LNCaP clone FGC (cell line): ENCODE measurements at regions not wholly inside any gene's neighbourhood (a gene's known extent, or its start where the extent isn't known, plus 50 kb on each side); places are given as distances from the start of the nearest gene placed in this dataset.

Experiments
- DNase-seq: peaks from one replicate; pipeline ENCODE4 v3.0.0-alpha.2; 2011; ENCODE audit warnings: low read depth
- H3K4me3 ChIP-seq: 2 replicates; pipeline ENCODE4 v1.5.1; 2011; ENCODE audit warnings: mild to moderate bottlenecking, low read depth, low read length, control low read depth
- TF ChIP-seq, protein P1 (sequence below): IDR thresholded peaks from 2 replicates; pipeline ENCODE4 v1.5.1; 2012; ENCODE audit warnings: mild to moderate bottlenecking; ENCODE audit not compliant: control insufficient read depth, insufficient read depth; ENCODE audit errors: extremely low read depth

DNA sequence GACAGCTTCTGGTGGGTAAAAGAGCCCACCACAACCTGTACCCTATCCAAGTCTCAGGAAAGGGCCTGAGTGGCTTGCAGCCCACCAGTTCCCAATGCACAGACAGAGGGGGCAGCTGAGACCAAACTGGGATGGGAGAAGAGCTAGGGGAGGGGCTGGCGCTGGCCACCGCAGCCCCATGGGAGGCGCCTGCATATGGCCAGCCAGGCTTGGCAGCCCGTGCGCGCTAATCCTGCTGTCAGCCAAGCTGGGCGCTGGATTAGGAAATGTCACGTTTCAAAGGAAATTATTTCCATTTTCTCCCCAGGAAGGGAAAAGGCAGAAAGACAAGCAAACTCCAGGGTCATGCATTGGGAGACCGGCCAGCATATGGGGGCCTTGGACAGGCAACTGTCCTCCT is 236.8 kb downstream of the BUD13 start:
- TF ChIP-seq, protein P1, sequence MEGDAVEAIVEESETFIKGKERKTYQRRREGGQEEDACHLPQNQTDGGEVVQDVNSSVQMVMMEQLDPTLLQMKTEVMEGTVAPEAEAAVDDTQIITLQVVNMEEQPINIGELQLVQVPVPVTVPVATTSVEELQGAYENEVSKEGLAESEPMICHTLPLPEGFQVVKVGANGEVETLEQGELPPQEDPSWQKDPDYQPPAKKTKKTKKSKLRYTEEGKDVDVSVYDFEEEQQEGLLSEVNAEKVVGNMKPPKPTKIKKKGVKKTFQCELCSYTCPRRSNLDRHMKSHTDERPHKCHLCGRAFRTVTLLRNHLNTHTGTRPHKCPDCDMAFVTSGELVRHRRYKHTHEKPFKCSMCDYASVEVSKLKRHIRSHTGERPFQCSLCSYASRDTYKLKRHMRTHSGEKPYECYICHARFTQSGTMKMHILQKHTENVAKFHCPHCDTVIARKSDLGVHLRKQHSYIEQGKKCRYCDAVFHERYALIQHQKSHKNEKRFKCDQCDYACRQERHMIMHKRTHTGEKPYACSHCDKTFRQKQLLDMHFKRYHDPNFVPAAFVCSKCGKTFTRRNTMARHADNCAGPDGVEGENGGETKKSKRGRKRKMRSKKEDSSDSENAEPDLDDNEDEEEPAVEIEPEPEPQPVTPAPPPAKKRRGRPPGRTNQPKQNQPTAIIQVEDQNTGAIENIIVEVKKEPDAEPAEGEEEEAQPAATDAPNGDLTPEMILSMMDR, result no peak
- H3K4me3 ChIP-seq, result no peak overlapping the region
- no peak for DNase-seq

DNA sequence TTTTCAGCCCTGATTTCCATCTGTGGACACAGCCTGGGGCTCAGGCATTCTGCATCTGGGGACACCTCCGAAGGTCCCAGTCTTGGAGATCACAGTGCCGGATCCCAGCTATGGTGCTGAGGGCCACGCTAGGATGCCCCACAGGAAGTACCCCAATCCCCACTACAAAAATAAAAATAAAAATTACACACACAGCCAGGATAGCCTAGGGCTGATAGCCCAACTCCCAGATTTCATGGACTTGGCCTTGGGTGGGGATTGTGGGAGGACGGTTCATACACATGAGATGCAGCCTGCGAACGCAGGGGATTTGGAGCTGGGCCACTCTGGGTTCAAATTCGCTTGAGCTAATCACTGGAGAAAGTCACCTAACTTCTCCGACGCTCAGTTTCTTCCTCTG is 237.7 kb downstream of the BUD13 start:
- DNase-seq, result no peak
- H3K4me3 ChIP-seq, result no peak overlapping the region
- TF ChIP-seq, protein P1, result no peak

DNA sequence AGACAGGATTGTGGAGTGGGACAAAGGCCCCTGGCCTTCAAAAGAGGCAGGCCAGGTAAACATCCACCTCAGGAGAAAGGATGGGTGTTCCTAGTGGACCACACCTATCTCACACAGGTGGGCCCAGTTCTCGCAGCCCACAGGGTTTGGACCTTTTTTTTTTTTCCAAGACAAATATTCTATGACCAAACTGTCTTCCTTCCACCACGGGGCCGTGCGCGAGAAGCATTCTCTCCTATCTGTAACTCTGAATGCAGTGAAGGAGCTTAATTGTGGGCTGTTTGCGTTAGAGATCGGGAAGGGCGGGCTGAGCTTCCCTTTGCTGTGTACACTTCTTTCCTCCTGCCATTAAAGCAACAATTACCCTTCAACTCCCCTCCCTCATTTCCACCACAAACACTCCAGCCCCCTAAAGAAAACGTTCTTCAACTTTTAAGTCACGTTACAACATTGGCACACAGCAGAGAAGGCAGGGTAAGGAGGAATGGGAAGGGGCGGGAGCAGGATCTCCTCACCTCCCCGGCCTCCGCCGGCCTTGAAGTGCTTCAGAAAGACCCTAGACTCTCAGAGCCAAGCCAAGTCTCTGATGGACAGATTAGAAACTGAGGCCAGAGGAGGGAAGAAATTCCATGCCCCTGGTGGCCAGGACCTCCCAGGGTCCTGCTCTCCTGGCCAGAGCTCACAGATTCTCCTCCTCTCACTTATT is 238.4 kb downstream of the BUD13 start:
- DNase-seq, result no peak
- no peak overlapping the region for H3K4me3 ChIP-seq
- TF ChIP-seq, protein P1, result no peak

DNA sequence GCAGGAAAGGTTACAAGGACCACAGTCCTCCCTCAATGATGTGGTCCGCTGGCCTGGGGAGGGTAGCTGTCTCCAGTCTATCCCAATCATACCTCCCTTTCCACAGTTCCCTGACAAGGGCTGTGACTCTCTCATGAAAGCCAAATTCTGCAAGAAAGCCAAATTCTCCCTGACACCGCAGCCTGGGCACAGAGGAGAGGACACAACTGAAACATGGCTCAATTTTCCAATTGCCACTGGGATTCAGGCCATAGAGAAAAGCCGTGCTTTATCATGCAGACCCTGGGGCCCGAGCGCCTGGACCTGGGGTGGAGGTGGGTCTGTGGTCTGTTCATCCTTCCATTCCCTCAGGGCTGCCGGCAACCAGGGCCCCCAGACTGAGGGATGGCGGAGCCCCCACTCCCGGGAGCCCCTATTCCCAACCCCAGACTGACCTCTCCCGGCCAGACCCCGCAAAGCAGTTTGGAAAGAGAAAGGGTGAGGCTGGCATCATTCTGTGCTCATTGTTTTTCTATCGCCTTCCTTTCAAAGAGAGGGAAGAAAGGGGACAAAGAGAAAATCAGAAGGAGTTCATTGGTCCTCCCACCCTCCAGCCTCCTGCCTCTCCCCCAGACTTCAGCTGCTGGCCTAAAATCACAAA is 239.5 kb downstream of the BUD13 start:
- TF ChIP-seq, protein P1, result 0 out of 2 replicates have a peak, but pooled peaks have one; percentile 3
- no peak for DNase-seq
- no peak overlapping the region for H3K4me3 ChIP-seq

DNA sequence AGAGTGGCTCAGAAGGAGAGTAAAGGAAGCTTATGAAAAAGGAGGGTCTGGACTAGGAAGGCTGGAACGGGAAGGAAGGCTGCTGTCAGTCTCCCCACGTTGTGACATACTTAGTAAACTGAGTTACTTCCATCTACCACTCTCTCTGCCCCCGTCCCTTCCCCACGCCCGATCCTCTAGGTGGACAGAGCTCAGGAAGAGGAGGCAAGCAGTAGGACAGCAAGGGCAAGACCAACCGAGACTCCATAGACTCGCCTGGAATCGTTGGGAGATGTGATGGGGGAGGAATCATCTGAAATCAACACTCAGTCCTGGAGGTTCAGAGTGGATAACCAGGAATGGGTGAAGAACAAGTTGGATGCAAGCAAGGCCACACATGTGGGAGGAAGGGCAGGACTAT is 240.7 kb downstream of the BUD13 start:
- DNase-seq, result no peak
- no peak overlapping the region for H3K4me3 ChIP-seq
- TF ChIP-seq, protein P1, result no peak

DNA sequence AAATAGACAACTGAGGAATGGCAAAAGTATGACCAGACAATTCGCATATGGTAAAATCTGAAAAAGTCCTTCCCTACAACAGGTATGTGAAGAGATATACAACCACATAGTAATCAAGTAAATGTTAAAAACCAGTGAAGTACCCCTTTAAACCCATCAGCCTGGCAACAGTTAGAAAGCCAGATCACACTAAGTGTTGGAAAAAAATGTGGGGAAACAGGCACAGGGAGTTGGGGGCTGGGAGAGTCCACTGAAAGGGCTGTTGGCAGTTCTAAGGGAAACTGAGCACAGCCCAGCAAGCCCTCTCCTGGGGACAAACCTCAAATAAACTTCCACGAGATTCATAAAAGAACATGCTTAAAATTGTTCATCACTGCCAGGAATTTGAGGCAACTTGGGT is 242.1 kb downstream of the BUD13 start:
- TF ChIP-seq, protein P1, result no peak
- H3K4me3 ChIP-seq, result no peak overlapping the region
- no peak for DNase-seq
